ENCODE measurements at regions not wholly inside any gene's neighbourhood (a gene's known extent, or its start where the extent isn't known, plus 50 kb on each side); places are given as distances from the start of the nearest gene placed in this dataset.

- Histone ChIP-seq H2BK12ac (ENCODE audit: insufficient read length, low read depth, low read length) (no peak overlapping the region), H4K8ac (replicated peaks; ENCODE audit: insufficient read length, low read depth, low read length) (no peak overlapping the region), H3K9me3 (ENCODE audit: control insufficient read depth, low read depth, low read length) (no peaks in the 10 kb centered on the region), H3K56ac (ENCODE audit: insufficient read length, low read depth, low read length) (no peak overlapping the region), H3K23me2 (ENCODE audit: insufficient read length, low read depth, low read length, poor library complexity, severe bottlenecking) (no peaks in the 10 kb centered on the region), H3K79me1 (ENCODE audit: insufficient read depth, low read depth, low read length, poor library complexity, severe bottlenecking) (no peaks in the 10 kb centered on the region), H2BK120ac (ENCODE audit: low read depth, low read length, poor library complexity, severe bottlenecking) (no peak overlapping the region), H4K91ac (ENCODE audit: insufficient read length, low read depth, low read length) (no peak overlapping the region), H2AK5ac (ENCODE audit: insufficient read length, low read length) (no peak overlapping the region), H3K79me2 (ENCODE audit: insufficient read depth, low read length) (no peaks in the 10 kb centered on the region), H3K18ac (ENCODE audit: insufficient read length, low read depth, low read length) (no peak overlapping the region), H3K4ac (ENCODE audit: low read depth, low read length) (no peak overlapping the region), H3K4me1 (ENCODE audit: insufficient read depth, low read length) (no peaks in the 10 kb centered on the region), H3K27ac (ENCODE audit: insufficient read length, low read depth, low read length) (no peak overlapping the region), H4K5ac (ENCODE audit: insufficient read length, low read depth, low read length) (no peak overlapping the region), H3K27me3 (ENCODE audit: insufficient read depth, low read length) (no peaks in the 10 kb centered on the region; the same call in 1 of the 2 replicates), H3K9ac (ENCODE audit: extremely low read depth, insufficient read length, low read length) (no peak overlapping the region), H2BK5ac (ENCODE audit: insufficient read length, low read length) (no peak overlapping the region), H2AFZ (ENCODE audit: low read length) (no peak overlapping the region), H3K14ac (ENCODE audit: insufficient read depth, low read length) (no peak overlapping the region), H3K23ac (ENCODE audit: insufficient read length, low read depth, low read length) (no peak overlapping the region), H3T11ph (ENCODE audit: low read length) (no peak overlapping the region), H2BK20ac (ENCODE audit: low read depth, low read length, poor library complexity, severe bottlenecking) (no peak overlapping the region), H3K4me2 (ENCODE audit: insufficient read depth, insufficient read length, low read length) (no peak overlapping the region), H2BK15ac (ENCODE audit: low read depth, low read length) (no peak overlapping the region), H4K20me1 (ENCODE audit: control insufficient read depth, insufficient read depth, insufficient read length) (no peaks in the 10 kb centered on the region)
- Mint-ChIP-seq H3K9me3 (peaks cover 3 to 7% of the 10 kb centered on the region in 2 experiments; a peak in 4 of 5 replicates), H3K36me3 (ENCODE audit: insufficient read depth in 1 of 3, low read depth in 3 of 3) (peaks cover 0 to 6% (median 4%) of the 10 kb centered on the region in 3 experiments; a peak in 5 of 7 replicates), H3K4me1 (peaks cover 6 to 13% of the 10 kb centered on the region in 2 experiments), H3K4me3 (no peak overlapping the region), H3K27me3 (ENCODE audit: low read depth) (no peaks in the 10 kb centered on the region; the same call in none of the 2 replicates), H3K27ac (no peak overlapping the region; a peak in 1 of 7 replicates)
- TF ChIP-seq CTCF (conservative IDR thresholded peaks at IDR 0.05) = no peak
- no peak for DNase-seq
- WGBS (ENCODE audit: extremely low coverage, insufficient read length, low lambda C conversion rate) = no CpG with 5 or more reads among the region's 6 CpGs
Measured at GRCh38 chr4:153110739-153111138, 93.5 kb upstream of the TRIM2 start.

Data from H9 (cell line).